Heart right ventricle (tissue), 16 donors: ENCODE measurements at regions not wholly inside any gene's neighbourhood (a gene's known extent, or its start where the extent isn't known, plus 50 kb on each side); places are given as distances from the start of the nearest gene placed in this dataset.

ENCODE experiments used
- ATAC-seq, 8 donors: fragments of 200-7000 bp; cut with Tn5 transposase; one replicate each; pipeline ENCODE4 v1.9.1; 2020; ENCODE audit warnings: mild to moderate bottlenecking in 8 of 8, moderate library complexity in 8 of 8, moderate number of reproducible peaks in 1 of 8
- DNase-seq, 2 donors: peaks; one replicate each; pipeline ENCODE4 v3.0.0-alpha.2; 2020
- H3K27ac ChIP-seq, 10 donors: fragments of 200-600 bp; sonication (generic) in 2 of 10; one replicate each; pipeline versions ENCODE4 v1.5.0 to v1.8.0; 2020 to 2022; ENCODE audit warnings: mild to moderate bottlenecking in 3 of 10
- H3K27me3 ChIP-seq, 7 donors: fragments of 200-600 bp; one replicate each; pipeline ENCODE4 v1.8.0; 2021 to 2022; ENCODE audit warnings: mild to moderate bottlenecking in 2 of 7
- H3K36me3 ChIP-seq, 9 donors: fragments of 200-600 bp; sonication (generic) in 1 of 9; one replicate each; pipeline versions ENCODE4 v1.5.0 to v1.8.0; 2020 to 2022; ENCODE audit warnings: mild to moderate bottlenecking in 2 of 9
- H3K4me1 ChIP-seq, 9 donors: fragments of 200-600 bp; sonication (generic) in 1 of 9; one replicate each; pipeline versions ENCODE4 v1.5.0 to v1.8.0; 2020 to 2022; ENCODE audit warnings: mild to moderate bottlenecking in 4 of 9
- H3K4me3 ChIP-seq, 10 donors: fragments of 200-600 bp; sonication (generic) in 2 of 10; one replicate each; pipeline versions ENCODE4 v1.5.0 to v1.8.0; 2020 to 2022; ENCODE audit warnings: mild to moderate bottlenecking in 7 of 10, moderate library complexity in 2 of 10
- H3K9me3 ChIP-seq, 11 donors: fragments of 200-600 bp in 10 of 11; sonication (generic) in 2 of 11; one replicate each; pipeline versions ENCODE4 v1.5.0 to v1.8.0; 2013 to 2022; ENCODE audit warnings: mild to moderate bottlenecking in 2 of 11, control low read depth in 1 of 11, moderate library complexity in 1 of 11
- CTCF ChIP-seq, 9 donors: fragments of 200-600 bp; sonication (generic) in 2 of 9; IDR thresholded peaks; one replicate each; pipeline versions ENCODE4 v1.5.0 to v1.8.0; 2021 to 2022; ENCODE audit warnings: antibody characterized with exemption in 9 of 9, mild to moderate bottlenecking in 5 of 9, moderate library complexity in 1 of 9
- WGBS, 2 donors: extraction: QIAGEN DNeasy Blood & Tissue Kit; methylation state at CpG; one replicate each; pipeline ENCODE4 v1.1.7; 2013; ENCODE audit warnings: inconsistent platforms in 1 of 2; 5-methylcytosine and 5-hydroxymethylcytosine counted together
- intact Hi-C, 10 donors: fragments of 100-400 bp; cut with DNase I; formaldehyde crosslinking; loops; one replicate each; pipeline versions ENCODE4 v1.11.1 to v1.14.2; 2022
- donor health status: Arrhythmogenic right ventricular cardiomyopathy.
- donor health status: ischemic (EF 13 %, LVEDD 7.1; RV severe dilation, severe dysfunction).
- donor health status: healthy with polysubstance abuse.
- donor health status: DM: no; HTN: yes; CAD: no.
- donor health status: DM: no; HTN: no; CAD: no.
- donor health status: ischemic (EF 25% LVEDD 6.9; RV normal size, moderate dysfunction).
- donor health status: ischemic (EF 25% LVEDD 5.7; RV mildly dilated, moderate dysfunction).
- donor health status: healthy.
- donor health status: DM: yes; HTN: yes; CAD: no.
- donor health status: Ischemic cardiomyopathy.
- donor health status: ischemic (EF 35%, LVEDD 5.7; RV mildly dilated, moderate dysfunction).
- donor health status: nonischemic (EF 11% LVEDD 7.7; RV severe dilation, severe dysfunction).
- donor health status: DM: yes; HTN: yes; CAD: no.
- donor health status: PGD.
- donor health status: ischemic (EF 29% LVEDD 5.4; RV normal size, mild dysfunction).
- donor health status: nonischemic (EF 23%, LVEDD 6.1; RV moderate dilation, normal function).

GRCh38 chr6:134432036-134432435 is 114.1 kb upstream of the SGK1 start:
- ATAC-seq (no peak), DNase-seq (no peak)
- H3K36me3 ChIP-seq, result no peaks in the 10 kb centered on the region
- peaks cover 0 to 17% (median 0%) of the 10 kb centered on the region in 9 donors for H3K4me1 ChIP-seq
- H3K4me3 ChIP-seq, result no peak overlapping the region
- no peak for TF ChIP-seq CTCF (IDR thresholded peaks at IDR 0.05)
- intact Hi-C loops, result no loop called here
- H3K27me3 ChIP-seq, result no peaks in the 10 kb centered on the region
- no peak overlapping the region for H3K27ac ChIP-seq
- WGBS, 2 donors, result 50% methylated on average over 2 of the region's 2 CpGs
- no peaks in the 10 kb centered on the region for H3K9me3 ChIP-seq

DNA sequence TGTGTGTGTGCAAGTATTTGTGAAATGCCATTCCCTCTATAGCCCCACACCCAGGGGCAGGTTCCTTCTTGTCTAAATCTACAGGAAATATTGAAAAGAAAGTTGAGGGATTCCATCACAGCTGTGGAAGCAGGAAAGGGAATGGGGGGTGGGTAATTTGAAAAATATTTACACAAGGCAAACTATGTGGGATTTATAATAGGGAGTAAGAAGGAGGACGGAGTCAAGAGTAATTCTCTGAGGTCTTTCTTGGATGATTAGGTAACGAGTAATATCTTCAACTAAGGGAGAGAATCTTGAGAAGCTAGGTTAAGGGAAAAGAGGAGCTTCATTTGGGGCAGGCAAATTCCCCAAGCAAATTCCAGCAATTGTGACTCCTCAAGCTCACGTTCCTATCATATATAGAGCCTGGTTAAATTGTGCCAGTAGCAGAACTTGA is 113.5 kb upstream of the SGK1 start:
- intact Hi-C loops, result loop anchor here in 1 of 10 donors (1.0 kb wide), 1 partner anchor 38 kb away; no protein-coding TSS in a partner anchor
- ATAC-seq, result no peak
- H3K4me3 ChIP-seq, result no peak overlapping the region
- no peaks in the 10 kb centered on the region for H3K9me3 ChIP-seq
- WGBS, 2 donors, result 88 to 91% methylated on average over 3 of the region's 3 CpGs
- no peak for TF ChIP-seq CTCF (IDR thresholded peaks at IDR 0.05)
- no peak overlapping the region for H3K27ac ChIP-seq
- no peaks in the 10 kb centered on the region for H3K27me3 ChIP-seq
- DNase-seq, result no peak
- peaks cover 0 to 11% (median 0%) of the 10 kb centered on the region in 9 donors for H3K4me1 ChIP-seq
- H3K36me3 ChIP-seq, result no peaks in the 10 kb centered on the region

DNA sequence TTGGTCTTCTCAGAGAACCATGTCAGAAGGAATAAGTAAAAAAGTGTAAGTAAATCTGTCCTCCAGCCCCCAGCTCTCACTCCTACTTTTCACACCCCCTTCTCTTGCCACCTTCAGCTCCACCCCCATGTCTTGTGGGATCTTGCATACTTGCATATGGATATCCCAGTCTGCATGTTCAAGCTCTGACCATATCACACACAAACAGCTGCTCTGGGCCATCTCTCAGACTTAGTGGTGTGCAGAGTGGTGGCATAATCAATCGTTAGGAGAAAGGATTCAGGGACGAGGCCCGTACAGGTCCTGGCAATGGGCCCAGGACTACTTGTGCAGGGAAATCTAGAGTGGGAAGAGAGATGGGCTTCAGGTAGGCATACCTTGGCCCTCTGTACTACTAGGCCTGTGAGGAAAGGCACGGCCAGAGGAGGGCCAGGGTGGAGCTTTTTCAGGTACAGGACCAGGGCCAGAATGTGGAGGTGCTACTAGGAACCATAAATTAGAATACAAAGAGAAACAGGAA is 112.0 kb upstream of the SGK1 start:
- DNase-seq (no peak), ATAC-seq (no peak)
- no peak overlapping the region for H3K27ac ChIP-seq
- intact Hi-C loops, result no loop called here
- H3K9me3 ChIP-seq, result no peaks in the 10 kb centered on the region
- H3K4me3 ChIP-seq, result no peak overlapping the region
- WGBS, 2 donors, result 81 to 83% methylated on average over 4 of the region's 4 CpGs
- TF ChIP-seq CTCF (IDR thresholded peaks at IDR 0.05), result no peak
- H3K27me3 ChIP-seq, result no peaks in the 10 kb centered on the region
- H3K36me3 ChIP-seq, result no peaks in the 10 kb centered on the region
- peaks cover 0 to 5% (median 0%) of the 10 kb centered on the region in 9 donors for H3K4me1 ChIP-seq

GRCh38 chr6:134427721-134428120 is 109.8 kb upstream of the SGK1 start:
- Histone ChIP-seq H3K36me3 (no peaks in the 10 kb centered on the region), H3K4me3 (no peak overlapping the region), H3K4me1 (peaks cover 0 to 25% (median 0%) of the 10 kb centered on the region in 9 donors), H3K27ac (no peak overlapping the region), H3K9me3 (no peaks in the 10 kb centered on the region), H3K27me3 (no peaks in the 10 kb centered on the region)
- TF ChIP-seq CTCF (IDR thresholded peaks at IDR 0.05), result no peak
- WGBS, 2 donors, result 81 to 90% methylated on average over 1 of the region's 1 CpG
- ATAC-seq (no peak), DNase-seq (no peak)
- intact Hi-C loops, result no loop called here
